GM19395 (cell line): ENCODE measurements at regions not wholly inside any gene's neighbourhood (a gene's known extent, or its start where the extent isn't known, plus 50 kb on each side); places are given as distances from the start of the nearest gene placed in this dataset.
"Not testable (repeated sequence)": the region's sequence is repeated elsewhere in the genome, so short reads cannot be mapped to it uniquely, and the experiment has no call there.

ENCODE experiments used
- ATAC-seq: cut with Tn5 transposase; IDR thresholded peaks from one replicate; pipeline ENCODE4 v1.9.1; 2021; ENCODE audit warnings: mild to moderate bottlenecking, moderate library complexity; ENCODE audit not compliant: unreplicated experiment

DNA sequence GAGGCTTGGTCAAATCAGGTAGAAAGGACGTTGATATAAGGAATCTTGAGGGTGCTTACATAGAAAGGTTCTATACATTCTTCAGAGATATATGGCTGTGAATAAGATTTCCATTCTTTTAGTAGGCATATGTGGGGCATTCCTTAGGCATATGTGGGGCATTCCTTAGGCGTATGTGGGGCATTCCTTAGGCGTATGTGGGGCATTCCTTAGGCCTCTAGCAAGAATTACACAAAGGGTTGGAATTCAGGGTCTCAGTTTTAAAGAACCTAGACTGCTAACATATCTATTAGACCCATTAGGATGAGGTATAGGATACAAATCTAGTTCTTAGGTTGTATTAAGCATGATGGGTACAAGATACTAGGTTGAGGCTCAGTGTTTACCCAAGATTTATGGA is 607.8 kb downstream of the SI start:
- no peak for ATAC-seq

DNA sequence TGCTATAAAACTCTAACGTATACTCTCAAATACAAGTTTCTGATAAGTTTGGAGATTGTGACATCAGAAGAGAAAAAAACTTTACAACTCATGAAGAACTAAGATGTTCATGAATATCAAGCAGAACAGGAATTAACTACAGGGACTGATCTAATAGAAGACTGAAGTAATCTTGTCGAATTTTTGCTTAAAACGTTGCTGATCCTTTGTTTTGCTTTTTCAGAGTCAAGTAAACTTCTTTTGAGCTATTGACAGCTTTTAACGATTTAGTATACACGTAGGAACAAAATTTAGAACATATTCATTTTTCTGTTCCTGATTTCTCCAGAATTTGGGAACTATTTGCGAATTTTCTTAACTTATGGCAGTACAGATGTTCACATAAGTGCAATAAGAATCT is 610.2 kb downstream of the SI start:
- ATAC-seq: no peak

DNA sequence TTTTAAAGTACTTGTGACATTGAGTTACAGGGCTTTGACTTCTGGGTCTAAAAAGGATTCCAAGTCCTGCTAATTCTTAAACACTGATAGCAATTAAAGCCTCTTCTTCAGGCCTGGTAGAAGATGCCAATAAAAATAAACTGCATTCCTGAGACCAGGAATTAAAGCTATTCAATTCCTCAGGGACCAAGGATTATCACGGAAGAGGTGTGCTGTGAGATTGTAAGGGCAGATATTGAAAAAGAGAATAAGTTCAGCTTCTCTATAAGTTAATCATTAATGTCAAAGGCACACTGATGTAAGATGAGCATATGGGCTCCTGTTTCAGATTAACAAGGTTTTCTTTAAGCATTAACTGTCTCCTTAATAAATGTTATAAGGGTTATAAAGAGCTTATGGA is 611.3 kb downstream of the SI start:
- ATAC-seq: no peak

GRCh38 chr3:164465172-164465571 is 613.1 kb downstream of the SI start:
- no peak for ATAC-seq

DNA sequence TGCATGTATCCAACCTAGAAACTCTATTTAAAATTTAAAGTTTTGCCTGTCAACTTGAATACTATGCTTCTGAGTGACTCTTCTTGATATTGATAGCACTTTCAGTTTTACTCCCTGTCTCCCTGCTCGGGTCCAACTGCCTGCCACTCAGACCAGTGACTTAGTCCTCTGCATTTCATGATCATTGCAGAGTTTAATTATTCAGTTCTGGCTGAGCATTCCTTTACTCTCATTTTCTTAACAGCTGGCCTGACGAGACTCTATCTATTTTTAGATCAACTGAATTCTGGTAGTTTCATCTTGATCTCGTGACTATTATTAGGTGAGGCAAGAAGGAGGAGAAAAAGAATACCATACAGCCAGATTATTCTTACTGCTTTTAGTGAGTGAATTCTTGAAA is 617.4 kb downstream of the SI start:
- ATAC-seq: no peak

- no peak for ATAC-seq
Observed at GRCh38 chr3:164459521-164460151, 618.7 kb downstream of the SI start.

DNA sequence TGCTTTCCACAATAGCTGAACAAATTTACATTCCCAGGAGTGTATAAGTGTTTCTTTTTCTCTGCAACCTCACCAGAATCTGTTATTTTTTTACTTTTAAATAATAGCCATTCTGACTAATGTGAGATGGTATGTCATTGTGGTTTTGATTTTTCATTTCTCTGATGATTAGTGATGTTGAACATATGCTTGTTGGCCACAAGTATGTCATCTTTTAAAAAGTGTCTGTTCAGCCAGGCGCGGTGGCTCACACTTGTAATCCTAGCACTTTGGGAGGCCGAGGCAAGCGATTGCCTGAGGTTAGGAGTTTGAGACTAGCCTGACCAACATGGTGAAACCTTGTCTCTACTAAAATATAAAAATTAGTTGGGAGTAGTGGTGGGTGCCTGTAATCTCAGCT is 619.3 kb downstream of the SI start:
- no peak for ATAC-seq

GRCh38 chr3:164453714-164454113 is 624.6 kb downstream of the SI start:
- no peak for ATAC-seq

DNA sequence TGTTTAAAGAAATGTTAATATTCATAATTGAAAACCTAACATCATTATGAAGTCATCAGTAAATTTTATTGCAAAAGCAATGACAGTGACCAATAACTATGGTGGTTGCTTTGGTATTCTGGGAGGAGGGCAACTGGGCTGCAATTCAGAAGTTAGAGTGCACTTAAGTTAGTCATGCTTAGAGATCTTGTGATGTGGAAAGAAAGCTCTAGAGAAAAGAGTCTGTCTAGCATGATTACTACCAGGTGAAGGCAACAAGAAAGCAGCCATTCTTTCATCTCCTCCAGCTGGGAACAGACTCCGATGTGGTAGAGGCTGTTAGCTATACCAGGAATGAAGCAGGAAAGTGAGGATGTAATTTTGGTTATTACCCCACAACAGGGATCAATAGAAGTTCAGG is 625.6 kb downstream of the SI start:
- no peak for ATAC-seq

GRCh38 chr3:164451072-164451910 is 627.0 kb downstream of the SI start:
- no peak for ATAC-seq

DNA sequence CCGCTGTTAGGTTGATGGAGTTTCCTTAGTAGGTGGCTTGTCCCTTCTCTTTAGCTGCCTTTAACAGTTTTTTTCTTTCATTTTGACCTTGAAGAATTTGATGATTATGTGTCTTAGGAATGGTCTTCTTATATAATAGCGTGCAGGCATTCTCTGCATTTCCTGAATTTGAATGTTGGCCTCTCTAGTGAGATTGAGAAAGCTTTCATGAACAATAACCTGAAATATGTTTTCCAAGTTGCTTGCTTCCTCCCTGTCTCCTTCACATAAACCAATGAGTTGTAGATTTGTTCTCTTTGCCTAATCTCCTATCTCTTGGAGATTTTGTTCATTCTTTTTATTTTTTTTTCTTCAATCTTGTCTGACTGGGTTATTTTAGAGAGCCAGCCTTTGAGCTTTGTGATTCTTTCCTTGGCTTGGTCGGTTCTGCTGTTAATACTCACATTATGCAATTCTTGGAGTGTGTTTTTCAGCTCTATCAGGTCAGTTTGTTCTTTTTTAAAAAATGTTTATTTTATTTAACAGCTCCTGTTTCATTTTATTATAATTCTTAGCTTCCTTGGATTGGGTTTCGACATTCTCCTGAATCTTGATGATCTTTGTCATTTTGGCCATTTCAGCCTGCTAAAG is 627.9 kb downstream of the SI start:
- ATAC-seq: no peak

- ATAC-seq: no peak
Observed at GRCh38 chr3:164419220-164419619, 659.1 kb downstream of the SI start.

DNA sequence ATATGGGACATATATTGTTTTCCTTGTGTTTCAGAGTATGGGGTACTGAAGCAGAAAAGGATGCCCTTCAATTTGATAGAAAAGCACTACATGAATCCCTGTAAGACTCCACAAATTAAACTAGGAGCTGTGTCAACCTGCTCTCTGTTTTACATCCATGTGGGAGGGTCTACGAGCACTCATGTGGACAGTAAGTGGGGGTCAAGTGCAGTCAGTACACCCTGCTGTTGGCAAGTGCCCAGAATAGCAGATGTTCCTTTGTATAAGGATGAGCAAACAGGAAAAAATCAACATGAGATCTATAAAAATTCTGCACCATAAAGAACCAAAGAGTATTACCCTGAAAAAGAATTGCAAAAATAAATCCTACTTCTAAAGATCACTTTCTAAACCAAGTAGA is 659.9 kb downstream of the SI start:
- ATAC-seq: no peak

DNA sequence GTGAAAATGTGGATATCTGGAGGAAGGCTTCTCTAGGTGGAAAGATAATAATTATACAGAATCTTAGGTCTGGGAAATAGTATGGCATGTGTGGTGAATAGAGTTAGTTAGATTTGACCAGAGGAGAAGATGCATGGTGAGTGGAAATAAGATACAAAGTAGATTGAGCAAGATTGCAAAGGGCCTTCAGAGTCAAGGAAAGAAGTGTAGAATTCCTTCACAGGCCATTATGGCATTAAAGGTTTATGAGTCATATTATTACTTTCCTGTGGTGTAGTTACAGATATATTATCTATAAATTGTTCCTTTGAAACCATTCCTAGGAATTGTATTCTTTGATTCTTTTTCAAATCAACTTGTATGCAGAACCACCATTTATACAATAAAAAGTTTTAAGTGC is 660.3 kb downstream of the SI start:
- ATAC-seq: no peak

GRCh38 chr3:164416491-164417222 is 661.6 kb downstream of the SI start:
- ATAC-seq: no peak

DNA sequence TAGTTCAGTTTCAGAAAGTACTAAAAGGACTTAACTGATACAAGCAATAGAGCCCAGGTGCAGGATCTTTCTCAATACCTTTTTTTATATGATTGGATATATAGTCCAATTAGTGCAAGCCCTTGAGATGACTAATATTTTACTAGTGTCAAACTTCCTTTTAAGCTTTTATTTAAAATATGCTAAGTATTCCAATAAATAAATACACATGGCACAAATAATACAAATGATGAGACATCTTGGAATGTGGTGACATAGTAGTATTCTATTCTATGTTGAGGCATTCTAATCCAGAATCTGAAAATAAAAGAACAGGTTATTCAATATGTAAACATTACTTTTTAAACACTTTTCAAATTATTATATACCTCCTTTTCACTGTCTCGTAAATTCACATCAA is 670.0 kb downstream of the SI start:
- no peak for ATAC-seq

- ATAC-seq: no peak
Observed at GRCh38 chr3:164407111-164407510, 671.2 kb downstream of the SI start.

GRCh38 chr3:164406281-164406680 is 672.0 kb downstream of the SI start:
- ATAC-seq: no peak

GRCh38 chr3:164401923-164402322 is 676.4 kb downstream of the SI start:
- ATAC-seq: no peak

DNA sequence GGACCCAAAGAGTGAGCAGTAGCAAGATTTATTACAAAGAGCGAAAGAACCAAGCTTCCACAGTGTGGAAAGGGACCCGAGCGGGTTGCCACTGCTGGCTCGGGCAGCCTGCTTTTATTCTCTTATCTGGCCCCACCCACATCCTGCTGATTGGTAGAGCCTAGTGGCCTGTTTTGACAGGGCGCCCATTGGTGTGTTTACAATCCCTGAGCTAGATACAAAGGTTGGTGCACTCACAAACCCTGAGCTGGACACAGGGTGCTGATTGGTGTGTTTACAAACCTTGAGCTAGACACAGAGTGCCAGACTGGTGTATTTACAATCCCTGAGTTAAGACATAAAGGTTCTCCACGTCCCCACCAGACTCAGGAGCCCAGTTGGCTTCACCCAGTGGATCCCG is 676.9 kb downstream of the SI start:
- not testable (repeated sequence) for ATAC-seq

DNA sequence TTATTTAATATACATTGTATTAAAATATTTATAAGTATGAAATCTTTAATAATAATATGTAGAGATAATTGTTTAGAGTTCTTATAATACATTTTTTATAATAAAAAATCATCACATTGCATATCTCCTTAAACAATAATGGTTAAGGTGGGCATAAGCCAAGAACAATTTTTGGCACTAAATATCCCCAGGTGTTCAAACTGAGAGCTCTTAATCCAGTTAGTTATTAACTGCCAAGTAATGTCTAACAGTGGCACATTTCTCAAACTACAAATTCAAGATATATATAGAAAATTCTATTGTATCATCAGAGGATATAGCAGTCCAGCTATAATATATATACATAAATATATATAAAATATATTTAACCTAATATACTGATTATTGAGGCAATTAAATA is 680.8 kb downstream of the SI start:
- no peak for ATAC-seq

DNA sequence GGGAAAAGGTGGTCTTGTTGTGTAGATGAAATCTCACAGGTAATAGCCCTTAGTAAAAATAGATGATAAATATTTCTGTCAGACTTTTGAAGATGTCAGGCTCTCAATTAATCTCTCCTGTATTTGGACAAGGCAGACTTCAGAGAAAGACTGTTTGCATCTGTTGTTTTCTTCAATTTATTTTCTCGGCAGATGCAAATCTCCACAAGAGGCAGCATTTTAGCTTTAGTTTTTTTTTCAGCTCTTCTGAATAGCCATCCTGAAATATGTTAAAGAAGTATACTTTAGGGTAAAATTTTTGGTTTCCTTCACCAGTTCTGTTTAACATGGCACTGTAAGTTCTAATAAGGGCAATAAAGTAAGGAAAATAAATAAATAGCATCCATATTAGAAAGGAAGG is 685.1 kb downstream of the SI start:
- ATAC-seq: no peak
